SU-DHL-6 (cell line): ENCODE measurements at regions not wholly inside any gene's neighbourhood (a gene's known extent, or its start where the extent isn't known, plus 50 kb on each side); places are given as distances from the start of the nearest gene placed in this dataset.

Experiments used
- CTCF ChIP-seq: fragments of 200-600 bp; sonication (generic); IDR thresholded peaks from one replicate; pipeline ENCODE4 v1.5.1; 2017; ENCODE audit warnings: antibody characterized with exemption, mild to moderate bottlenecking, low read length, moderate library complexity; ENCODE audit not compliant: insufficient read depth, poor library complexity, severe bottlenecking
- EZH2phosphoT487 ChIP-seq: fragments of 200-600 bp; sonication (generic), shearing (Covaris generic); conservative IDR thresholded peaks from 2 replicates; pipeline ENCODE4 v1.6.1; 2018; ENCODE audit warnings: mild to moderate bottlenecking, antibody characterized with exemption, low read length, moderate library complexity, mixed read lengths

GRCh38 chr2:146324951-146325350 lies 1519.9 kb upstream of the ACVR2A start:
- TF ChIP-seq CTCF (no peak), EZH2phosphoT487 (no peak)
